ENCODE measurements at regions not wholly inside any gene's neighbourhood (a gene's known extent, or its start where the extent isn't known, plus 50 kb on each side); places are given as distances from the start of the nearest gene placed in this dataset.

GRCh38 chr3:72114773-72115172 lies 329.8 kb upstream of the PROK2 start:
- Histone ChIP-seq H3K9me3 (replicated peaks; ENCODE audit: control insufficient read depth, insufficient read depth, low read length) (no peaks in the 10 kb centered on the region), H3K9ac (replicated peaks; ENCODE audit: extremely low read depth, insufficient read depth, low read length) (no peak overlapping the region), H3K4me3 (replicated peaks in 1 of 3; ENCODE audit: insufficient read depth in 1 of 3, low read depth in 1 of 3, low read length in 3 of 3) (no peak overlapping the region), H3K4me2 (ENCODE audit: insufficient read depth, low read length) (no peak overlapping the region), H3K4me1 (ENCODE audit: control insufficient read depth, extremely low read depth, insufficient read depth, low read length) (no peaks in the 10 kb centered on the region), H3K27ac (ENCODE audit: insufficient read depth, low read depth, low read length) (no peak overlapping the region), H3K9me1 (replicated peaks; ENCODE audit: control insufficient read depth, extremely low read depth, insufficient read depth, low read length) (no peaks in the 10 kb centered on the region), H4K20me1 (replicated peaks; ENCODE audit: control insufficient read depth, extremely low read depth, insufficient read depth, low read length) (no peaks in the 10 kb centered on the region), H2AFZ (ENCODE audit: low read depth, low read length) (no peak overlapping the region), H3K79me2 (ENCODE audit: control insufficient read depth, insufficient read depth, low read length) (no peaks in the 10 kb centered on the region), H3K27me3 (ENCODE audit: control insufficient read depth in 2 of 2, insufficient read depth in 2 of 2, low read length in 2 of 2) (peaks cover 1 to 6% of the 10 kb centered on the region in 2 experiments), H3K36me3 (ENCODE audit: control insufficient read depth in 2 of 2, extremely low read depth in 1 of 2, insufficient read depth in 2 of 2, low read length in 2 of 2) (no peaks in the 10 kb centered on the region)
- BruUV-seq (replicated peaks): no TSS peak
- DNase-seq (ENCODE audit: low read depth, low spot score) (no peak), FAIRE-seq (no peak)
- TF ChIP-seq POLR2A (IDR thresholded peaks at IDR 0.05; ENCODE audit: low read depth, low read length) (no peak), EZH2 (IDR thresholded peaks at IDR 0.05; ENCODE audit: borderline replicate concordance, low read depth, low read length, severe bottlenecking) (no peak), MAX (IDR thresholded peaks at IDR 0.05; ENCODE audit: insufficient read depth, insufficient read length) (no peak), FOS (IDR thresholded peaks at IDR 0.05; ENCODE audit: borderline replicate concordance, insufficient read depth, low read length) (no peak), POLR2AphosphoS5 (IDR thresholded peaks at IDR 0.05; ENCODE audit: insufficient read depth, low read depth, low read length) (no peak)
- dilution Hi-C loops (cut with MboI; ENCODE audit: extremely low pct_ligation_motif_present, low sequenced_read_pairs): no loop called here
- ChIA-PET CTCF (no interaction called here), POLR2A (no interaction called here)
- intact Hi-C loops (cut with micrococcal nuclease): no loop called here

GRCh38 chr3:72113964-72114363 lies 329.0 kb upstream of the PROK2 start:
- no peak overlapping the region for H3K27ac ChIP-seq (ENCODE audit: insufficient read depth, low read depth, low read length)
- H3K9me3 ChIP-seq (replicated peaks; ENCODE audit: control insufficient read depth, insufficient read depth, low read length): no peaks in the 10 kb centered on the region
- dilution Hi-C loops (cut with MboI; ENCODE audit: extremely low pct_ligation_motif_present, low sequenced_read_pairs): no loop called here
- BruUV-seq (replicated peaks): no TSS peak
- no peak overlapping the region for H3K9ac ChIP-seq (replicated peaks; ENCODE audit: extremely low read depth, insufficient read depth, low read length)
- intact Hi-C loops (cut with micrococcal nuclease): no loop called here
- no peak overlapping the region for H3K4me2 ChIP-seq (ENCODE audit: insufficient read depth, low read length)
- no peak for TF ChIP-seq EZH2 (IDR thresholded peaks at IDR 0.05; ENCODE audit: borderline replicate concordance, low read depth, low read length, severe bottlenecking)
- TF ChIP-seq FOS (IDR thresholded peaks at IDR 0.05; ENCODE audit: borderline replicate concordance, insufficient read depth, low read length): no peak
- no peak for TF ChIP-seq POLR2A (IDR thresholded peaks at IDR 0.05; ENCODE audit: low read depth, low read length)
- TF ChIP-seq CTCF (IDR thresholded peaks at IDR 0.05; ENCODE audit: extremely low read depth in 1 of 2, insufficient read depth in 1 of 2, low read depth in 1 of 2, low read length in 2 of 2): no peak
- TF ChIP-seq GATA2 (IDR thresholded peaks at IDR 0.05; ENCODE audit: insufficient read depth, insufficient read length, low read depth, low read length): no peak
- no peak for TF ChIP-seq MYC (IDR thresholded peaks at IDR 0.05; ENCODE audit: low read depth, low read length)
- no peak for FAIRE-seq
- no peak overlapping the region for H2AFZ ChIP-seq (ENCODE audit: low read depth, low read length)
- H3K36me3 ChIP-seq (ENCODE audit: control insufficient read depth in 2 of 2, extremely low read depth in 1 of 2, insufficient read depth in 2 of 2, low read length in 2 of 2): no peaks in the 10 kb centered on the region
- POLR2A ChIA-PET: no interaction called here
- DNase-seq (ENCODE audit: low read depth, low spot score): no peak
- H3K4me1 ChIP-seq (ENCODE audit: control insufficient read depth, extremely low read depth, insufficient read depth, low read length): no peaks in the 10 kb centered on the region
- no peaks in the 10 kb centered on the region for H4K20me1 ChIP-seq (replicated peaks; ENCODE audit: control insufficient read depth, extremely low read depth, insufficient read depth, low read length)
- H3K9me1 ChIP-seq (replicated peaks; ENCODE audit: control insufficient read depth, extremely low read depth, insufficient read depth, low read length): no peaks in the 10 kb centered on the region
- peaks cover 1 to 3% of the 10 kb centered on the region in 2 experiments for H3K27me3 ChIP-seq (ENCODE audit: control insufficient read depth in 2 of 2, insufficient read depth in 2 of 2, low read length in 2 of 2)
- CTCF ChIA-PET: no interaction called here
- no peaks in the 10 kb centered on the region for H3K79me2 ChIP-seq (ENCODE audit: control insufficient read depth, insufficient read depth, low read length)
- H3K4me3 ChIP-seq (replicated peaks in 1 of 3; ENCODE audit: insufficient read depth in 1 of 3, low read depth in 1 of 3, low read length in 3 of 3): no peak overlapping the region

Data from endothelial cell of umbilical vein (primary cell).